ENCODE measurements at regions not wholly inside any gene's neighbourhood (a gene's known extent, or its start where the extent isn't known, plus 50 kb on each side); places are given as distances from the start of the nearest gene placed in this dataset.

GRCh38 chr14:96978525-96979272 lies 181.5 kb downstream of the VRK1 start:
- no peak for DNase-seq (ENCODE audit: low read depth)
- H3K4me3 ChIP-seq (ENCODE audit: low read depth, low read length) = no peak overlapping the region
- no peak for TF ChIP-seq CTCF (IDR thresholded peaks at IDR 0.05; ENCODE audit: control insufficient read depth, extremely low read depth, insufficient read depth)

- no peak for TF ChIP-seq CTCF (IDR thresholded peaks at IDR 0.05; ENCODE audit: control insufficient read depth, extremely low read depth, insufficient read depth)
- DNase-seq (ENCODE audit: low read depth) = no peak
- no peak overlapping the region for H3K4me3 ChIP-seq (ENCODE audit: low read depth, low read length)
Observed at GRCh38 chr14:96979611-96980074, 182.5 kb downstream of the VRK1 start.

GRCh38 chr14:96980835-96981234 lies 183.7 kb downstream of the VRK1 start:
- no peak overlapping the region for H3K4me3 ChIP-seq (ENCODE audit: low read depth, low read length)
- DNase-seq (ENCODE audit: low read depth) = no peak
- no peak for TF ChIP-seq CTCF (IDR thresholded peaks at IDR 0.05; ENCODE audit: control insufficient read depth, extremely low read depth, insufficient read depth)

- no peak overlapping the region for H3K4me3 ChIP-seq (ENCODE audit: low read depth, low read length)
- TF ChIP-seq CTCF (IDR thresholded peaks at IDR 0.05; ENCODE audit: control insufficient read depth, extremely low read depth, insufficient read depth) = no peak
- DNase-seq (ENCODE audit: low read depth) = no peak
Observed at GRCh38 chr14:96986256-96987085, 189.3 kb downstream of the VRK1 start.

GRCh38 chr14:96987086-96987474 lies 189.9 kb downstream of the VRK1 start:
- TF ChIP-seq CTCF (IDR thresholded peaks at IDR 0.05; ENCODE audit: control insufficient read depth, extremely low read depth, insufficient read depth) = no peak
- DNase-seq (ENCODE audit: low read depth) = no peak
- H3K4me3 ChIP-seq (ENCODE audit: low read depth, low read length) = no peak overlapping the region

GRCh38 chr14:96987771-96988170 lies 190.6 kb downstream of the VRK1 start:
- DNase-seq (ENCODE audit: low read depth) = no peak
- H3K4me3 ChIP-seq (ENCODE audit: low read depth, low read length) = no peak overlapping the region
- TF ChIP-seq CTCF (IDR thresholded peaks at IDR 0.05; ENCODE audit: control insufficient read depth, extremely low read depth, insufficient read depth) = no peak

All from LNCaP clone FGC (cell line).